Osteocyte (in vitro differentiated cells): ENCODE measurements at regions not wholly inside any gene's neighbourhood (a gene's known extent, or its start where the extent isn't known, plus 50 kb on each side); places are given as distances from the start of the nearest gene placed in this dataset.
"Not testable (repeated sequence)": the region's sequence is repeated elsewhere in the genome, so short reads cannot be mapped to it uniquely, and the experiment has no call there.

Source experiments
- DNase-seq: peaks from one replicate; pipeline ENCODE4 v3.0.0; 2021; ENCODE audit warnings: mixed read lengths; ENCODE audit not compliant: unreplicated experiment; ENCODE audit errors: extremely low spot score
- H3K27ac Mint-ChIP-seq: one replicate; pipeline ENCODE4 v1.8.0; 2021; ENCODE audit warnings: mild to moderate bottlenecking, mixed read lengths; ENCODE audit not compliant: unreplicated experiment
- H3K27me3 Mint-ChIP-seq: one replicate; pipeline ENCODE4 v1.8.0; 2021; ENCODE audit warnings: mixed read lengths; ENCODE audit not compliant: unreplicated experiment
- H3K36me3 Mint-ChIP-seq: one replicate; pipeline ENCODE4 v1.8.0; 2021; ENCODE audit warnings: mixed read lengths; ENCODE audit not compliant: unreplicated experiment
- H3K4me1 Mint-ChIP-seq: one replicate; pipeline ENCODE4 v1.8.0; 2021; ENCODE audit warnings: mixed read lengths; ENCODE audit not compliant: unreplicated experiment
- H3K4me3 Mint-ChIP-seq: one replicate; pipeline ENCODE4 v1.8.0; 2021; ENCODE audit warnings: mild to moderate bottlenecking, moderate library complexity, mixed read lengths; ENCODE audit not compliant: unreplicated experiment
- H3K9me3 Mint-ChIP-seq: one replicate; pipeline ENCODE4 v1.8.0; 2021; ENCODE audit warnings: mixed read lengths; ENCODE audit not compliant: unreplicated experiment
- CTCF ChIP-seq: fragments of 200-600 bp; sonication (generic); IDR thresholded peaks from 2 replicates; pipeline ENCODE4 v1.5.0; 2021; ENCODE audit warnings: antibody characterized with exemption, mild to moderate bottlenecking, moderate library complexity

GRCh38 chr3:106963442-106963841 lies 413.8 kb upstream of the CCDC54 start:
- no peak for TF ChIP-seq CTCF
- peak overlapping the region; percentile 1 for H3K27ac Mint-ChIP-seq
- no peaks in the 10 kb centered on the region for H3K36me3 Mint-ChIP-seq
- DNase-seq = no peak
- no peaks in the 10 kb centered on the region for H3K27me3 Mint-ChIP-seq
- H3K4me1 Mint-ChIP-seq = peaks cover 10% of the 10 kb centered on the region
- no peak overlapping the region for H3K4me3 Mint-ChIP-seq
- no peaks in the 10 kb centered on the region for H3K9me3 Mint-ChIP-seq

- no peaks in the 10 kb centered on the region for H3K27me3 Mint-ChIP-seq
- DNase-seq = no peak
- no peaks in the 10 kb centered on the region for H3K36me3 Mint-ChIP-seq
- H3K4me3 Mint-ChIP-seq = no peak overlapping the region
- no peak for TF ChIP-seq CTCF
- H3K9me3 Mint-ChIP-seq = no peaks in the 10 kb centered on the region
- peaks cover 10% of the 10 kb centered on the region for H3K4me1 Mint-ChIP-seq
- no peak overlapping the region for H3K27ac Mint-ChIP-seq
Observed at GRCh38 chr3:106965307-106965706, 411.9 kb upstream of the CCDC54 start.

GRCh38 chr3:106969596-106969995 lies 407.6 kb upstream of the CCDC54 start:
- H3K4me1 Mint-ChIP-seq = peaks cover 5% of the 10 kb centered on the region
- H3K27ac Mint-ChIP-seq = no peak overlapping the region
- TF ChIP-seq CTCF = no peak
- no peak overlapping the region for H3K4me3 Mint-ChIP-seq
- no peak for DNase-seq
- H3K9me3 Mint-ChIP-seq = peaks cover 3% of the 10 kb centered on the region
- H3K27me3 Mint-ChIP-seq = no peaks in the 10 kb centered on the region
- H3K36me3 Mint-ChIP-seq = no peaks in the 10 kb centered on the region

GRCh38 chr3:106981392-106981791 lies 395.8 kb upstream of the CCDC54 start:
- Mint-ChIP-seq H3K4me3 (no peak overlapping the region), H3K27ac (no peak overlapping the region), H3K4me1 (peaks cover 6% of the 10 kb centered on the region), H3K36me3 (no peaks in the 10 kb centered on the region), H3K27me3 (no peaks in the 10 kb centered on the region), H3K9me3 (no peaks in the 10 kb centered on the region)
- no peak for TF ChIP-seq CTCF
- DNase-seq = no peak

GRCh38 chr3:106985721-106986120 lies 391.5 kb upstream of the CCDC54 start:
- no peaks in the 10 kb centered on the region for H3K36me3 Mint-ChIP-seq
- no peak overlapping the region for H3K27ac Mint-ChIP-seq
- no peaks in the 10 kb centered on the region for H3K27me3 Mint-ChIP-seq
- peaks cover 6% of the 10 kb centered on the region for H3K4me1 Mint-ChIP-seq
- DNase-seq = no peak
- no peak for TF ChIP-seq CTCF
- H3K4me3 Mint-ChIP-seq = no peak overlapping the region
- H3K9me3 Mint-ChIP-seq = peaks cover 8% of the 10 kb centered on the region

GRCh38 chr3:106998841-106999682 lies 378.2 kb upstream of the CCDC54 start:
- not testable (repeated sequence) for H3K27me3 Mint-ChIP-seq, H3K36me3 Mint-ChIP-seq, H3K9me3 Mint-ChIP-seq, H3K27ac Mint-ChIP-seq, DNase-seq, H3K4me3 Mint-ChIP-seq
- H3K4me1 Mint-ChIP-seq = peaks cover 16% of the 10 kb centered on the region
